IPS-NIHi7 (cell line): ENCODE measurements at regions not wholly inside any gene's neighbourhood (a gene's known extent, or its start where the extent isn't known, plus 50 kb on each side); places are given as distances from the start of the nearest gene placed in this dataset.
"Not testable (repeated sequence)": the region's sequence is repeated elsewhere in the genome, so short reads cannot be mapped to it uniquely, and the experiment has no call there.

ENCODE experiments used
- DNase-seq: peaks from one replicate; pipeline ENCODE4 v3.0.0; 2012; ENCODE audit warnings: mixed read lengths; ENCODE audit errors: extremely low spot score

GRCh38 chr4:66840178-66840577, 705.1 kb downstream of the CENPC start:
- DNase-seq, result no peak

DNA sequence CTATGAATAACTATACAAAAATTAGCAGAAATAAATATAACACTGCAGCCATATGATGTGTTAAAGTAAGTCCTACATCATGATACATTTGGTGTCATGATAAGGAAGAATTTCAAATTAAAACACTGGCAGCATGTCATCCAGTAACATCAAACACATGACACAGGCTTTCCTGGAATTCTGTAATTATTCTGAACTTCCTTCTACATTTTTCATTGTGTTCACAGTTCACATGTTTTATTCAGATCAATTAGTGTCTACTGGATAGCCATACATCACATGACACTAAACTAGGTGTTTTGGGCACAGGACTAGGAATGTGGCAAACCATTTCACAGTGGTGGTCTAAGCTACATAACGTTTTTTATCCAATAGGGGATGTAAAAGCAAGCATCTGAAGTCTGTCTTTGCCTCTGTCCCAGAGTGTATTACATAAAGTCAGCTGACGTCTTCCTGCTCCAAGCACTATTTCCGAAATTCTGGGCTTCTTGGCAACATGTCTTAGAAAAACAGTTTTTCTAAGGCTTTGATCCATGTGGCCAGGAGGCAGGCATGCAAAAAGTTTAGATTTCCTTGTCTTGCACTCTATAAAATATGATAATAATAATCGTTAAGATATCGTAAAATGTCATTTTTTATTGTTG, 707.9 kb downstream of the CENPC start:
- DNase-seq, result no peak

GRCh38 chr4:66829310-66829709, 716.0 kb downstream of the CENPC start:
- no peak for DNase-seq

- DNase-seq, result no peak
Measured at GRCh38 chr4:66820681-66821080, 724.6 kb downstream of the CENPC start.

DNA sequence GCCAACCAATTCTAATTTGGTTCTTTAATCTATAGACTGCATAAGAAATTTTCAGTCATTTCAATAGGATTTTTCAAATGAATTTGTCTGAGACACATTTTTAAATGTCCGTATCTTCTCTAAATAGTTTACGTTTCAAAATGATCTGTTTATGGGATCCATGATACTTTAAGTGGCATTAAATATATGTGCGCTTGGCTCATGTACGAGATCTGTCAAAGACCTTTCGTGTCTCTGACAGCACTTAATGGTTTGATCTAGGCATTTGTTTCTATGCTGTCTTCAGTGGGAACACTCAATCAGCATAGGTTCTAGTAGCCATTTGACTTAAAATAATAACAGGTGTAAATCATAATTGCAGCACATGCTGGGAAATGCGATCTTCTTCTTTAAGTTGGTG, 731.0 kb downstream of the CENPC start:
- DNase-seq, result no peak

DNA sequence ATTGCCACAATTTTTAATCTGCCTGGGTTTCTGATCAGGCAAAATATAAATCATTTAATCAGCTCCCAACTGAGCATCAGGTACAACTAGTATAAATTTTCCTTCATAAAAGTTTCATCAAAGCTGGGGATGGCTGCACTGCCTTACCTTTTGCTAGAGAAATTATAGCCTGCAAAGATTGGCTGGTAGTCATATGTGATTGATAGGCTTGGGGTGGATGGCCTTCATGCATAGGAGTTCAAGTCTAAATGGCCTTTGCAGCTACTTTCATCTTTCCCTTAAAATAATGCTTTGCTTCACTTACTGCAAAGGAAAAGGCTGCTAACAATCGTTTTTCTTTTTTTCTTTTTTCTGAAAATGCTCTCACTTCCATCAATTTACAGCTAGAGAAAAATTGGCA, 739.7 kb downstream of the CENPC start:
- no peak for DNase-seq

- DNase-seq, result no peak
Measured at GRCh38 chr4:66804979-66805378, 740.3 kb downstream of the CENPC start.

DNA sequence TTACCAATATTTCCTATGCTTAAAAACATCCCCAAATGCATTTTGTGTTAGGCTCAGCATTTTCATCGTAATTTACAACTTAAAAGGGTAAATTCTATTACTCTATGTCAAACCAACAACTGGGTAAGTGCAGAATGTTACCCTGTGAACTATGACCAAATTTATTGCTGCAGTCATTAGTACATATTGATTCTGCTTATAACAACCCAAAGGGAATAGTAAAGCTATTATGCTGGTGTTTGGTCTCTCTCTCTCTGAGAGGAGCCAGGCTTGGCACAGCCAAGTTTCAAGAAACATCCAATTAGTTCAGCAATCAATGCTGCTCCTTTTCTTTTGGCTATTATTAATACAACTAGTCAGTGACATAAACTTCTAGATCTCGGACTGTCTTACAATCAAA, 747.7 kb downstream of the CENPC start:
- DNase-seq, result no peak

- no peak for DNase-seq
Measured at GRCh38 chr4:66795724-66796123, 749.6 kb downstream of the CENPC start.

- DNase-seq, result no peak
Measured at GRCh38 chr4:66794390-66795034, 750.8 kb downstream of the CENPC start.

- no peak for DNase-seq
Measured at GRCh38 chr4:66791686-66792085, 753.6 kb downstream of the CENPC start.

DNA sequence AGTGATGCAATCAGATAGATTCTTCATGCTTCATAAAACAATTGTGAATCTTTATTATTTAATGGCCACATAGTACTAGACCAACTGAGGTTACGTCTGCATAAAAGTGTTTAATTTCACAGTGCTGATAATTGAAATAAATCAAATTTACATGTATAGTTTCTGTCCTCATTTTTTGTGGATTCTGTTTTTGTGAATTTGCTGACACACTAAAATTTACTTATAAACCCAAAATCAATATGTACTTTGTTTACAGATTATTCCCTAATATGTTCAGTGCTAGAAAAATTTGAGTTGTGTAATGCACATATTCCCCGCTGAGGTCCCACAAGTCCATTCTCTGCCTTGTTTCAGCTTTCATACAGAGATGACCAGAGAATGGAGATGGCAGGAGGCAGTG, 759.8 kb downstream of the CENPC start:
- no peak for DNase-seq

GRCh38 chr4:66782751-66783150, 762.6 kb downstream of the CENPC start:
- DNase-seq, result not testable (repeated sequence)

GRCh38 chr4:66777097-66777496, 768.2 kb downstream of the CENPC start:
- DNase-seq, result no peak

DNA sequence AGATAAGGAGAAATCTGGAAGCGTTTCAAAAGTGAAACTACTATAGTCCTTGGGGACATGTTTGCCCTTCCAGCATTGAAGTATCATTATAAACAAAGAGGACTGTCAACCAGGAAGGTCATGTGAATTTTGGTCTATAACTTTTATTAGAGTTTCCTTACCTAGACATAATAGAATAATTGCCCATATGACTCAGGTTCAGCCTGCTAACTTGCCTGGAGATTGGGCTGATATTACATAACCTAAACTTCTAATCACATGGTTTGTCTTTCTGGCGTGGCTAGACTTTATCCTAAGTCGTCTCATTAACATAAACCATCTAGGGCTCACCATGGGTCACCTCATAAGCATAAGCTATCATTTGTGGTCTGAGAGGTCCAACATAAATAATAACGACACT, 775.9 kb downstream of the CENPC start:
- no peak for DNase-seq

- DNase-seq, result no peak
Measured at GRCh38 chr4:66767442-66767841, 777.9 kb downstream of the CENPC start.

DNA sequence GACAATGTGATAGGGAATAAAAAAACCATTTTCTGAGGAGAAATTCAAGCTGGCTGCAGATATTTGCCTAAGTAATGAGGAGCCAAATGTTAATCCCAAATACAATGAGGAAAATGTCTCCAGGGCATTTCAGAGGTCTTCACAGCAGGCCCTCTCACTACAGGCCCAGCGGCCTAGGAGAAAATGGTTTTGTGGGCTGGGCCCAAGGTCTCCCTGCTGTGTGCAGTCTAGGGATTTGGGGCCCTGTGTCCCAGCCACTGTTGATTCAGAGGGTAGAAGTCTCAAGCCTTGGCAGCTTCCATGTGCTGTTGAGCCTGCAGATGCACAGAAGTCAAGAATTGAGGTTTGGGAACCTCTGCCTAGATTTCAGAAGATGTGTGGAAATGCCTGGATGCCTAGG, 778.7 kb downstream of the CENPC start:
- peak; percentile 12 for DNase-seq

GRCh38 chr4:66750273-66750672, 795.0 kb downstream of the CENPC start:
- no peak for DNase-seq

DNA sequence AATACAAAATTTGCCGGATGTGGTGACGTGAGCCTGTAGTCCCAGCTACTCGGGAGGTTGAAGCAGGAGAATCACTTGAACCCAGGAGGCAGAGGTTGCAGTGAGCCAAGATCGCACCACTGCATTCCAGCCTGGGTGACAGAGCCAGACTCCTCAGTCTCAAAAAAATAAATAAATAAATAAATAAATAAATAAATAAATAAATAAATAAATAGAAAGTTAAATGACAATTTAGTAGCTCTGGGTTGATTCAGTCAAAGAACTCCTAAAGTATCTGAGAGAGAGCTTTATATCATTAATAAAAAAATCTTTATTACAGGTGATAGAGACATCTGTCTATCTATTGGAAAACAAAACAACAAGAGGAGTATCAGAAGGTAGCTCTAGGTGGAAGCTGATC, 798.4 kb downstream of the CENPC start:
- not testable (repeated sequence) for DNase-seq

GRCh38 chr4:66741081-66741480, 804.2 kb downstream of the CENPC start:
- DNase-seq, result no peak

GRCh38 chr4:66736606-66737005, 808.7 kb downstream of the CENPC start:
- DNase-seq, result no peak

DNA sequence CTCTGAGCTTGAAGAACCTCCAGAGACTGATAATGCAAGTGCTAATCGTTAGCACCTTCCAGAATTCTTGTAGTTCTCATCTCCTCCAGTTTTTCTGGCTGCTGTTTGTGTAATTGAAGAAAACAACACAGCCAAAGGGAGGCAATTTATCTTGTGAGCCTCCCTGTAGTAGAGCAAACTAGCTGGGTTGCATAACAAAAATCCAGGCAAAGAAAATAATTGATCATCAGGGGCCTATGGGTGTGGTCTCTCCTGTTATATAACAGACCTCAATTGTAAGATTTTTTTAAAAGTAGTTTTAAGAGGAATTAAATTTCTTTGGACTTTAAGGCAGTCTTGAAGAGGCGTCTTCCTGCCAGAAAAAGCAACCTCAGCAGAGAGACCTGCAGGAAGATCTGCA, 817.0 kb downstream of the CENPC start:
- no peak for DNase-seq

DNA sequence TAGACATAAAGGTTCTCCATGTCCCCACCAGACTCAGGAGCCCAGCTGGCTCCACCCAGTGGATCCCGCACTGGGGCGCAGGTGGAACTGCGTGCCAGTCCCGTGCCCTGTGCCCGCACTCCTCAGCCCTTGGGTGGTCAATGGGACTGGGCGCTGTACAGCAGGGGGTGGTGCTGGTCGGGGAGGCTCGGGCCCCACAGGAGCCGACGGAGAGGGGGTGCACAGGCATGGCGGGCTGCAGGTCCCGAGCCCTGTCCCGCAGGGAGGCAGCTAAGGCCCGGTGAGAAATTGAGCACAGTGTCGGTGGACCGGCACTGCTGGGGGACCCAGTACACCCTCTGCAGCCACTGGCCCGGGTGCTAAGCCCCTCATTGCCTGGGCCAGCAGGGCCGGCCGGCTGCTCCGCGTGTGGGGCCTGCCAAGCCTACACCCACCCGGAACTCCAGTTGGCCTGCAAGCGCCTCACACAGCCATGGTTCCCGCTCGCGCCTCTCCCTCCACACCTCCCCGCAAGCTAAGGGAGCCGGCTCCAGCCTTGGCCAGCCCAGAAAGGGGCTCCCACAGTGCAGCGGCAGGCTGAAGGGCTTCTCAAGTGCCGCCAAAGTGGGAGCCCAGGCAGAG, 832.9 kb downstream of the CENPC start:
- not testable (repeated sequence) for DNase-seq
